KBM-7 (cell line): ENCODE measurements at regions not wholly inside any gene's neighbourhood (a gene's known extent, or its start where the extent isn't known, plus 50 kb on each side); places are given as distances from the start of the nearest gene placed in this dataset.

Experiments used
- DNase-seq: peaks from one replicate; pipeline ENCODE4 v3.0.0-alpha.2; 2015
- in situ Hi-C: fragments of 300-500 bp; cut with MboI; formaldehyde crosslinking; loops from 2 replicates; pipeline ENCODE4 v1.14.3; 2020; ENCODE audit warnings: low sequenced_read_pairs, low pct_unique_long_range_greater_than_20kb, mixed read lengths

DNA sequence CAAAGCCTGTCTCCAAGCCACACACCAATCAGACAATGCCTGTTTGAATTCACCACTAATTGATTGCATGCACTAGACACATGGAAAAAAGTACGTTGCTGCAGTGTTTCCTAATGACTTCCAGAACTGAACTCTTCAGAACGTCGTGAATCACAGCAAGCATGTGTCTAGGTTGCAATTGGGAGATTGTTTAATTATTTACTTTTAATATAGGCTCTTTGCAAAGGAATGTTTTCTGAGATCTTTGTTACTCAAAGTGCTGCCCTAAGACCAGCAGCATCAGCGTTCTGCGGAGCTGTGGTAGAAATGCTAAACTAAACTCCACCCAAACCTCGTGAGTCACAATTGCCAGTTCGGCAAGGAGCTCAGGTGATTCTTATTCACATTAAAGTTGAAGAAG lies 52.7 kb upstream of the CCDC68 start:
- DNase-seq, result no peak
- in situ Hi-C loops, result no loop called here
